Right lobe of liver (tissue), 4 donors: ENCODE measurements at regions not wholly inside any gene's neighbourhood (a gene's known extent, or its start where the extent isn't known, plus 50 kb on each side); places are given as distances from the start of the nearest gene placed in this dataset.

Experiments
- CTCF ChIP-seq, 4 donors: fragments of 200-600 bp in 3 of 4; fragments of 450-650 bp in 1 of 4; IDR thresholded peaks; one replicate each; pipeline versions ENCODE4 v1.5.1 to v1.8.0; 2016 to 2022; ENCODE audit warnings: antibody characterized with exemption in 4 of 4, mild to moderate bottlenecking in 2 of 4
- POLR2A ChIP-seq: fragments of 450-650 bp; IDR thresholded peaks from one replicate; pipeline ENCODE4 v1.6.1; 2017; ENCODE audit warnings: antibody characterized with exemption, mild to moderate bottlenecking
- donor health status: DM: no; HTN: no; CAD: no.
- donor health status: DM: no; HTN: no; CAD: no.
- donor health status: DM: no; HTN: yes; CAD: no.

DNA sequence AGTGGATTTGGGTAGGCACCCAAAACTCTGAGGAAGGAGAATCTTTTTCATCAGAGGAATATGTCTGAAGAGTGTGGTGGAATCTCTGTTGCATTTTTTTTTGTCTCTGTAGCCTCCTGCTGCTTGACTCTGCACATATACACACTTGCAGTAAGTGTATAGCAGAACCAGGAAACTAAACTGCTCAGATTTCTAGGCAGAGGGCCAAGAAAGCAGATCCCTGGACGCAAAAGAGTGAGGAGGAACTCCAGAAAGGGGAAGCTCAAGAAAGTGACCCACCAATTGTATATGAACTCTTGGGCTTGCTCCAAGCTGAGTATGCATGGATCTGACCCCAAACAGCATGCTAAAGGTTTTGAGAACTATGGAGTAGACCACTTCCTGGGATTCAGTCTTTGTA is 181.8 kb downstream of the GADD45G start:
- no peak for TF ChIP-seq CTCF (IDR thresholded peaks at IDR 0.05)
- TF ChIP-seq POLR2A = no peak
